HCT116 (cell line): ENCODE measurements at regions not wholly inside any gene's neighbourhood (a gene's known extent, or its start where the extent isn't known, plus 50 kb on each side); places are given as distances from the start of the nearest gene placed in this dataset.

Source experiments
- ATAC-seq: fragments of 200-7000 bp; cut with Tn5 transposase; 2 replicates; pipeline ENCODE4 v1.9.1; 2020; ENCODE audit warnings: mild to moderate bottlenecking, moderate library complexity
- BruUV-seq: library from RNA; stranded (reverse); fragments of 400-500 nt; replicated peaks from 2 replicates; lab custom pipeline; 2021; lab: Mats Ljungman, UMichigan
- CTCF ChIA-PET: fragments of 300-600 bp; sonication (Branson Sonifier 250); formaldehyde crosslinking; loops from one replicate; lab custom pipeline; 2021; ENCODE audit warnings: antibody characterized with exemption; lab: Charles Lee
- POLR2A ChIA-PET: fragments of 300-600, 350-600 bp; sonication (Branson Sonifier 250); formaldehyde crosslinking; loops from one replicate; lab custom pipeline; 2021; ENCODE audit warnings: antibody characterized with exemption; lab: Charles Lee
- RAD21 ChIA-PET, 2 experiments: fragments of 300-600 bp; sonication (Branson Sonifier 250); formaldehyde crosslinking; loops; one replicate each; lab custom pipeline; 2023; ENCODE audit warnings: low total read pairs in 2 of 2; ENCODE audit not compliant: uncharacterized antibody in 2 of 2, unreplicated experiment in 2 of 2, low non-redundant PET in 1 of 2; lab: Charles Lee
- DNase-seq: peaks from one replicate; pipeline ENCODE4 v3.0.0-alpha.2; 2010; ENCODE audit warnings: low read depth, low spot score
- H2AFZ ChIP-seq: fragments of 200-600 bp; shearing (Covaris generic), sonication (generic); 2 replicates; pipeline ENCODE4 v1.6.1; 2017; ENCODE audit warnings: low read depth, mixed run types, mixed read lengths, antibody characterized with exemption, low read length; ENCODE audit not compliant: poor library complexity, severe bottlenecking
- H3K27ac ChIP-seq: 2 replicates; pipeline ENCODE4 v1.5.1; 2012; ENCODE audit warnings: low read depth, low read length
- H3K27me3 ChIP-seq: fragments of 200-600 bp; sonication (generic); 2 replicates; pipeline ENCODE4 v1.6.1; 2016; ENCODE audit warnings: mixed run types, low read length, mixed read lengths; ENCODE audit not compliant: insufficient read depth
- H3K36me3 ChIP-seq, 2 experiments: fragments of 200-500 bp in 1 of 2; fragments of 200-600 bp in 1 of 2; sonication (Bioruptor generic) in 1 of 2; sonication (generic) in 1 of 2; 2 replicates each; pipeline versions ENCODE4 v1.5.1 to v1.6.1; 2014 to 2016; ENCODE audit warnings: low read length in 2 of 2, inconsistent platforms in 1 of 2, mixed read lengths in 1 of 2, mixed run types in 1 of 2; ENCODE audit not compliant: insufficient read depth in 2 of 2, control insufficient read depth in 1 of 2
- H3K4me1 ChIP-seq, 2 experiments: fragments of 200-600 bp in 1 of 2; sonication (generic) in 1 of 2; 2 replicates each; pipeline versions ENCODE4 v1.5.1 to v1.6.1; 2012 to 2017; ENCODE audit warnings: low read length in 2 of 2, inconsistent platforms in 1 of 2, mild to moderate bottlenecking in 1 of 2, mixed read lengths in 1 of 2, mixed run types in 1 of 2, moderate library complexity in 1 of 2; ENCODE audit not compliant: insufficient read depth in 2 of 2, control insufficient read depth in 1 of 2
- H3K4me2 ChIP-seq: fragments of 200-600 bp; sonication (generic); 2 replicates; pipeline ENCODE4 v1.6.1; 2017; ENCODE audit warnings: mixed run types, low read length, mixed read lengths
- H3K4me3 ChIP-seq, 2 experiments: fragments of 200-600 bp in 1 of 2; sonication (generic) in 1 of 2; replicated peaks in 1 of 2; 2 replicates each; pipeline ENCODE4 v1.5.1; 2011 to 2016; ENCODE audit warnings: low read length in 2 of 2, control low read depth in 1 of 2, low read depth in 1 of 2, mild to moderate bottlenecking in 1 of 2, mixed read lengths in 1 of 2, mixed run types in 1 of 2
- H3K79me2 ChIP-seq: fragments of 200-600 bp; sonication (generic); 2 replicates; pipeline ENCODE4 v1.6.1; 2017; ENCODE audit warnings: mild to moderate bottlenecking, mixed run types, low read length, moderate library complexity, mixed read lengths; ENCODE audit not compliant: insufficient read depth
- H3K9ac ChIP-seq: fragments of 200-600 bp; sonication (generic); 2 replicates; pipeline ENCODE4 v1.6.1; 2016; ENCODE audit warnings: low read length, mixed read lengths
- H3K9me2 ChIP-seq: fragments of 200-600 bp; sonication (generic), shearing (Covaris generic); 2 replicates; pipeline ENCODE4 v1.6.1; 2017; ENCODE audit warnings: mixed run types, mild to moderate bottlenecking, moderate library complexity; ENCODE audit not compliant: insufficient read depth
- H3K9me3 ChIP-seq, 2 experiments: fragments of 200-500 bp in 1 of 2; fragments of 200-600 bp in 1 of 2; sonication (Bioruptor generic) in 1 of 2; sonication (generic) in 1 of 2; 2 replicates each; pipeline ENCODE4 v1.6.1; 2014 to 2017; ENCODE audit warnings: low read length in 2 of 2, mixed read lengths in 2 of 2, inconsistent platforms in 1 of 2, low read depth in 1 of 2, mild to moderate bottlenecking in 1 of 2, mixed run types in 1 of 2, moderate library complexity in 1 of 2; ENCODE audit not compliant: control insufficient read depth in 1 of 2, insufficient read depth in 1 of 2
- H4K20me1 ChIP-seq: fragments of 200-600 bp; sonication (generic), shearing (Covaris generic); 2 replicates; pipeline ENCODE4 v1.6.1; 2017; ENCODE audit warnings: mixed run types, mild to moderate bottlenecking, moderate library complexity; ENCODE audit not compliant: insufficient read depth
- CEBPB ChIP-seq: IDR thresholded peaks from 2 replicates; pipeline ENCODE4 v1.6.1; 2012; ENCODE audit warnings: low read depth
- EZH2 ChIP-seq: fragments of 200-600 bp; sonication (generic); IDR thresholded peaks from 2 replicates; pipeline ENCODE4 v1.6.1; 2017; ENCODE audit warnings: antibody characterized with exemption, mixed run types
- RAD21 ChIP-seq: IDR thresholded peaks from 2 replicates; pipeline ENCODE4 v1.6.1; 2012; ENCODE audit warnings: low read depth, mild to moderate bottlenecking
- intact Hi-C: fragments of 100-400 bp; cut with micrococcal nuclease; formaldehyde crosslinking; loops from 2 replicates; pipeline ENCODE4 v1.10.0; 2022
- TF ChIP-seq, protein P1 (sequence below): IDR thresholded peaks from 2 replicates; pipeline ENCODE4 v1.6.1; 2012
- TF ChIP-seq, protein P2 (sequence below): IDR thresholded peaks from 2 replicates; pipeline ENCODE4 v1.6.1; 2011; ENCODE audit warnings: mild to moderate bottlenecking, low read length, moderate library complexity; ENCODE audit not compliant: insufficient replicate concordance; ENCODE audit errors: extremely low read depth
- TF ChIP-seq, protein P3 (sequence below), 3 experiments: fragments of 200-600 bp in 1 of 3; sonication (generic) in 1 of 3; IDR thresholded peaks in 2 of 3; conservative IDR thresholded peaks in 1 of 3; 2 replicates each; pipeline ENCODE4 v1.5.1; 2012 to 2017; ENCODE audit warnings: low read depth in 2 of 3, low read length in 2 of 3, antibody characterized with exemption in 1 of 3, borderline replicate concordance in 1 of 3, control low read depth in 1 of 3, mild to moderate bottlenecking in 1 of 3, mixed read lengths in 1 of 3, mixed run types in 1 of 3, moderate library complexity in 1 of 3; ENCODE audit not compliant: insufficient read depth in 1 of 3

DNA sequence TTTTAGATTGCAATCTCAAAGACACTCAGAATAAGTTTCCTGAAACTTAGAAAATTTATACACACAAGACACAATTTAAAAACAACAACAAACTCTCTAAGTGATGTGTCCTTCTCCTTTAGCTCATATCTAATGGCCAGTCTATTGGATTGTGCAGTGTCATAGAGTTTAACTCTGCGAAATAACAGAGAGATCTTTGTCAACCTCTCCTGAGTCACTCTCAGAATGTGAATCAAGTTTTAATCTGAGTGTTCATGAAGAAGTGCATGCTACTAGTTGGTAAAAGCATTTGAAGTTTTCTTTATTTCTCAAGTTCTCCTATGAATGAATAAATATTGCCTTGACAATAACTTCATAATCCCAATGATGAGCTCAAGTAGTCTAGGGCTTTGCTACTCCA is 284.5 kb upstream of the DNAJC19 start:
- no peak overlapping the region for H3K4me2 ChIP-seq
- CTCF ChIA-PET: no interaction called here
- no peak overlapping the region for H2AFZ ChIP-seq
- POLR2A ChIA-PET: no interaction called here
- RAD21 ChIA-PET: no interaction called here
- intact Hi-C loops: loop anchor here (10.0 kb wide), 1 partner anchor 469 kb away; no protein-coding TSS in a partner anchor
- no peak for ATAC-seq
- TF ChIP-seq, protein P1, sequence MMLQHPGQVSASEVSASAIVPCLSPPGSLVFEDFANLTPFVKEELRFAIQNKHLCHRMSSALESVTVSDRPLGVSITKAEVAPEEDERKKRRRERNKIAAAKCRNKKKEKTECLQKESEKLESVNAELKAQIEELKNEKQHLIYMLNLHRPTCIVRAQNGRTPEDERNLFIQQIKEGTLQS: no peak
- TF ChIP-seq EZH2: no peak
- no peak for TF ChIP-seq CEBPB
- TF ChIP-seq, protein P2, sequence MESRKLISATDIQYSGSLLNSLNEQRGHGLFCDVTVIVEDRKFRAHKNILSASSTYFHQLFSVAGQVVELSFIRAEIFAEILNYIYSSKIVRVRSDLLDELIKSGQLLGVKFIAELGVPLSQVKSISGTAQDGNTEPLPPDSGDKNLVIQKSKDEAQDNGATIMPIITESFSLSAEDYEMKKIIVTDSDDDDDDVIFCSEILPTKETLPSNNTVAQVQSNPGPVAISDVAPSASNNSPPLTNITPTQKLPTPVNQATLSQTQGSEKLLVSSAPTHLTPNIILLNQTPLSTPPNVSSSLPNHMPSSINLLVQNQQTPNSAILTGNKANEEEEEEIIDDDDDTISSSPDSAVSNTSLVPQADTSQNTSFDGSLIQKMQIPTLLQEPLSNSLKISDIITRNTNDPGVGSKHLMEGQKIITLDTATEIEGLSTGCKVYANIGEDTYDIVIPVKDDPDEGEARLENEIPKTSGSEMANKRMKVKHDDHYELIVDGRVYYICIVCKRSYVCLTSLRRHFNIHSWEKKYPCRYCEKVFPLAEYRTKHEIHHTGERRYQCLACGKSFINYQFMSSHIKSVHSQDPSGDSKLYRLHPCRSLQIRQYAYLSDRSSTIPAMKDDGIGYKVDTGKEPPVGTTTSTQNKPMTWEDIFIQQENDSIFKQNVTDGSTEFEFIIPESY: no peak
- no peak for TF ChIP-seq RAD21
- H3K27ac ChIP-seq: no peak overlapping the region
- no peaks in the 10 kb centered on the region for H3K9me3 ChIP-seq
- H3K4me1 ChIP-seq: no peaks in the 10 kb centered on the region
- no peak overlapping the region for H3K9ac ChIP-seq
- peaks cover 33% of the 10 kb centered on the region for H3K27me3 ChIP-seq
- no peaks in the 10 kb centered on the region for H3K9me2 ChIP-seq
- H3K4me3 ChIP-seq: no peak overlapping the region
- H3K36me3 ChIP-seq: no peaks in the 10 kb centered on the region
- no peak for DNase-seq
- no TSS peak for BruUV-seq
- no peaks in the 10 kb centered on the region for H3K79me2 ChIP-seq
- H4K20me1 ChIP-seq: no peaks in the 10 kb centered on the region

DNA sequence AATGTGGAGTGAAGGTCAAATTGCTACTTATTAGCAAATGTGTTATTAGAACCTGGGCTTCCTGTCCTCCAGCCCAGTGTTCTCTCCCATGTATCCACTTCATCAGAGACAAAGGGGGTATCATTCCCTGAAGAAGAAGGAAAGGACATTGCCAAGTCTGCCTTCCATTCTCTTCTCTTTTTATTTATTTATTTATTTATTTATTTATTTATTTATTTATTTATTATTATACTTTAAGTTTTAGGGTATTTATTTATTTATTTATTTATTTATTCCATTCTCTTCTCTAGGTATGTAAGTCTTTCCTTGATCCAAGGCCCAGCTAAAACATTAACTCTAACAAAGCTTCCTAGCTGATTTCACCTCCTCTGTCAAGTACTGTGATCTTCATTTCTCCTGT is 277.8 kb upstream of the DNAJC19 start:
- peaks cover 8% of the 10 kb centered on the region for H3K27me3 ChIP-seq
- intact Hi-C loops: no loop called here
- no peak overlapping the region for H3K4me3 ChIP-seq
- H4K20me1 ChIP-seq: no peaks in the 10 kb centered on the region; the same call in 1 of the 2 replicates
- no TSS peak for BruUV-seq
- no peak overlapping the region for H3K4me2 ChIP-seq
- H3K36me3 ChIP-seq: no peaks in the 10 kb centered on the region; a peak in 1 of 4 replicates
- H2AFZ ChIP-seq: no peak overlapping the region
- TF ChIP-seq, protein P3, sequence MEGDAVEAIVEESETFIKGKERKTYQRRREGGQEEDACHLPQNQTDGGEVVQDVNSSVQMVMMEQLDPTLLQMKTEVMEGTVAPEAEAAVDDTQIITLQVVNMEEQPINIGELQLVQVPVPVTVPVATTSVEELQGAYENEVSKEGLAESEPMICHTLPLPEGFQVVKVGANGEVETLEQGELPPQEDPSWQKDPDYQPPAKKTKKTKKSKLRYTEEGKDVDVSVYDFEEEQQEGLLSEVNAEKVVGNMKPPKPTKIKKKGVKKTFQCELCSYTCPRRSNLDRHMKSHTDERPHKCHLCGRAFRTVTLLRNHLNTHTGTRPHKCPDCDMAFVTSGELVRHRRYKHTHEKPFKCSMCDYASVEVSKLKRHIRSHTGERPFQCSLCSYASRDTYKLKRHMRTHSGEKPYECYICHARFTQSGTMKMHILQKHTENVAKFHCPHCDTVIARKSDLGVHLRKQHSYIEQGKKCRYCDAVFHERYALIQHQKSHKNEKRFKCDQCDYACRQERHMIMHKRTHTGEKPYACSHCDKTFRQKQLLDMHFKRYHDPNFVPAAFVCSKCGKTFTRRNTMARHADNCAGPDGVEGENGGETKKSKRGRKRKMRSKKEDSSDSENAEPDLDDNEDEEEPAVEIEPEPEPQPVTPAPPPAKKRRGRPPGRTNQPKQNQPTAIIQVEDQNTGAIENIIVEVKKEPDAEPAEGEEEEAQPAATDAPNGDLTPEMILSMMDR (IDR thresholded peaks at IDR 0.05 in 2 of 3, conservative IDR thresholded peaks at IDR 0.05 in 1 of 3; ENCODE audit: borderline replicate concordance in 1 of 3, insufficient read depth in 1 of 3, low read depth in 2 of 3, low read length in 2 of 3): no peak
- CTCF ChIA-PET: no interaction called here
- no peak overlapping the region for H3K27ac ChIP-seq
- DNase-seq (no peak), ATAC-seq (no peak)
- POLR2A ChIA-PET: no interaction called here
- H3K9ac ChIP-seq: no peak overlapping the region
- RAD21 ChIA-PET: no interaction called here
- no peaks in the 10 kb centered on the region for H3K9me3 ChIP-seq
- no peaks in the 10 kb centered on the region for H3K9me2 ChIP-seq
- no peaks in the 10 kb centered on the region for H3K79me2 ChIP-seq
- H3K4me1 ChIP-seq: no peaks in the 10 kb centered on the region
